ENCODE measurements at regions not wholly inside any gene's neighbourhood (a gene's known extent, or its start where the extent isn't known, plus 50 kb on each side); places are given as distances from the start of the nearest gene placed in this dataset.

GRCh38 chr4:10243856-10244255 is 127.3 kb upstream of the WDR1 start:
- H3K27me3 Mint-ChIP-seq (ENCODE audit: low read depth): peaks cover 33% of the 10 kb centered on the region
- peaks cover 74% of the 10 kb centered on the region for H3K9me3 Mint-ChIP-seq
- ChIA-PET CTCF (no interaction called here), POLR2A (no interaction called here)
- ATAC-seq (no peak), DNase-seq (ENCODE audit: low spot score) (no peak)
- peaks cover 10% of the 10 kb centered on the region for H3K36me3 Mint-ChIP-seq
- H3K4me3 Mint-ChIP-seq: no peak overlapping the region
- no peaks in the 10 kb centered on the region for H3K4me1 Mint-ChIP-seq
- no peak overlapping the region for H3K27ac Mint-ChIP-seq
- TF ChIP-seq ZNF121 (CRISPR knock-in tag; IDR thresholded peaks at IDR 0.05): no peak
- no peak for TF ChIP-seq HMGA2 (CRISPR knock-in tag; IDR thresholded peaks at IDR 0.05)
- TF ChIP-seq RORB (CRISPR knock-in tag; IDR thresholded peaks at IDR 0.05): no peak
- TF ChIP-seq FOXJ3 (CRISPR knock-in tag; IDR thresholded peaks at IDR 0.05; ENCODE audit: borderline replicate concordance): no peak
- no peak for TF ChIP-seq ZNF317 (CRISPR knock-in tag; IDR thresholded peaks at IDR 0.05; ENCODE audit: borderline replicate concordance, low read depth)
- no peak for TF ChIP-seq CTCF (IDR thresholded peaks at IDR 0.05)
- TF ChIP-seq KAT7 (CRISPR knock-in tag; IDR thresholded peaks at IDR 0.05; ENCODE audit: borderline replicate concordance): no peak
- no peak for TF ChIP-seq PREB (CRISPR knock-in tag; IDR thresholded peaks at IDR 0.05; ENCODE audit: borderline replicate concordance)
- no peak for TF ChIP-seq STAT6 (CRISPR knock-in tag; conservative IDR thresholded peaks at IDR 0.05; ENCODE audit: low read depth)
- no peak for TF ChIP-seq AFF4 (CRISPR knock-in tag; IDR thresholded peaks at IDR 0.05; ENCODE audit: borderline replicate concordance)
- TF ChIP-seq ZNF281 (CRISPR knock-in tag; IDR thresholded peaks at IDR 0.05): no peak
- TF ChIP-seq TP53 (CRISPR knock-in tag; IDR thresholded peaks at IDR 0.05): no peak
- no peak for TF ChIP-seq NFE2L1 (CRISPR knock-in tag; IDR thresholded peaks at IDR 0.05)
- TF ChIP-seq TEAD4 (CRISPR knock-in tag; IDR thresholded peaks at IDR 0.05): no peak
- no peak for TF ChIP-seq ZNF512 (CRISPR knock-in tag; IDR thresholded peaks at IDR 0.05; ENCODE audit: borderline replicate concordance)
- TF ChIP-seq ZNF423 (CRISPR knock-in tag; IDR thresholded peaks at IDR 0.05): no peak
- no peak for TF ChIP-seq FOXP1 (CRISPR knock-in tag; IDR thresholded peaks at IDR 0.05; ENCODE audit: borderline replicate concordance)
- no peak for TF ChIP-seq MYBL2 (CRISPR knock-in tag; IDR thresholded peaks at IDR 0.05)
- no peak for TF ChIP-seq ETV6 (CRISPR knock-in tag; IDR thresholded peaks at IDR 0.05)

Data from WTC11 (cell line).